ENCODE measurements at regions not wholly inside any gene's neighbourhood (a gene's known extent, or its start where the extent isn't known, plus 50 kb on each side); places are given as distances from the start of the nearest gene placed in this dataset.

DNA sequence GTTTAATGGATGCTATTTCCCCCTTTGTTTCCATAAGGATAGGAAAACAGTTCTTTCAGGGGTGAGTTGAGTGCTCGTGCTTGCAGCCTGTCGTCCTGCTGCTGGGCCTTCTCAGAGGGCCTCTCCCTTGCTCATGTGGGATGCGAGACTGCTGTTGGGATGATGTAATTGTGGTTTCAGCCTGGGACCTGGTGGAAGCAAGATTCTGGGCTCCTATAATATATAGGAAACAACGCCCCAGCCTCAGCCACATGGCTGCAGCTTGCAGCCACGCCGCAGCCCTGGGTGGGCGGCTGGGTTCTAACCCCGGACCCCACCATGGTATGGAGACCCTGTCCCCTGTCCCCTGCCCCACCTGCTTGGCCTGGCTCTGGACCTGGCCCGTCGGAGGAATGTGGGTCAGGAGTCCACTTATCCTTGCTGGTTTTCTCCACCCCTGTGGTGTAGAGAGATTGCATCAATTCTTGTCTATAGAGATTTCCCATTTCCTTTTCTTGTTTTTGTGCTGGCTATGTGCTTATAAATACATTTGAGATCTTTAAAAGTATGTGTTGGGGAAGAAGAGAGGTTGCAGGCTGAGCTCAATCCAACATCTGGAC, 357.8 kb downstream of the SIPA1L2 start:
- DNase-seq, result peak; percentile 31

DNA sequence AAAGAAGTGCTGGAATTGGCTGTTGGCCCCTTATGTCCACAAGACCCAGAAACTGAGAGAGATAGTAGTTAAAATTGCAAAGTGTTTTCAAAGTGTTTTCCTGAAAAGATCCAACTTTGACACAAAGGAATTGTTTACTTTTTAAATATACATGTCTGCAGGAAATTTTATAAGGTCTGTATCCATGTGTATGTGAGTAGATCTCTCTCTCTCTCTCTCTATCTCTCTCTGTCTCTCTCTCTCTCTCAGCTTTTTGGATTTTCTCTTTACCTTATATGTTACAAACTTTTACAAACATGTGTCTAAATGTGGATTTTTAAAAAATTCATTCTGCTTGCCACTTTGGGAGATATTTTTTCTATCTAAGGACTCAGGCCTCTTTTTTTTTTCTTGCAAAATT, 358.6 kb downstream of the SIPA1L2 start:
- DNase-seq, result no peak

DNA sequence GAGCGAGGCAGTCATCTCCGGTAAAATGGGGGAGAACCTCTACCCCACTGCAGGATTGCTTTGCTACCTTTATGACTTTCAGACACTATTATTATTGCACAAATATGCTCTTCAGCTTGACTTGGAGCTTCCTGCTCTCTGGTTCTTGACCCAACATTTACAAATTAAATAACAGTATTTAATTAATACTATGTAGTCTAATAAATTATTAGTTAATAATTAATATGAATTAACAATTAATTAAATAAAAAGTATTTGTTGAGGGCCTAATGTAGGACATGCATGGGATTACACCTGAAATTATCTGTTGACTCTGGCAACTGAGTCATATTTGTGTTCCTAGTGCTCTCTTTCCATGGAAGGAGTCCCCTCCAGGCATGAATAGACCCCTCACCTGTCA, 359.9 kb downstream of the SIPA1L2 start:
- no peak for DNase-seq

DNA sequence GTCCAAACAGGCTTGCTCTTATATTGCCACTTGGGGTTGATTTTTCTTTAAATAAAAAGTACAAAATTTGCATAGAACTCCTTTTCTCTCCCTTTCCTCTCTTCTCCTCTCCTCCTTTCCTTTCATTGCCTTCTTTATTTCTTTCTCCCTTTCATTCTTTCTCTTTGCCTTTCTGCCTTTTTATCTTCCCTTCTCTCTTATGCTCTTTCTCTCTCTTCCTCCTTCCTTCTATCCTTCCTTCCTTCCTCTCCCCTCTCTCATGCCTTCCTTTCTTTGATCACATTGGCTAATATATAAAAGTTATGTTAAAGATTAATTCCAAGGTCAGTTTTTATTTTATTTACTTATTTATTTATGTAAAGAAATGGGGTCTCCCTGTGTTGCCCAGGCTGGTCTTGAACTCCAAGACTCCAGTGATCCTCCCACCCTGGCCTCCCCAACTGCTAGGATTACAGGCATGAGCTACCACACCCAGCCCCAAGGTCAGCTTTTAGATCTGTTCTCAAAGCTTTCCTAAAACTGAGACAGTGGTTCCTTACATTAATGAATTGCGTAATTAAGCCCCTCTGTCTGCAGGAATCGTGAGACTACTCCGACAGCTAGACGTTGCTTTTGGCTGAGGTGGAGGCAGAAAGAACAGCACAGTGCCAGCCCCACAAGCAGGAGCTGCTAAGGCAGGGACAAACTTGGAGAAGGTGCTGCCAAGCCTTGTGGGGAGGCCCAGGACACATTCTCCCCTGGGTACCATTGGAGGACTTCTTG, 361.9 kb downstream of the SIPA1L2 start:
- DNase-seq, result no peak

DNA sequence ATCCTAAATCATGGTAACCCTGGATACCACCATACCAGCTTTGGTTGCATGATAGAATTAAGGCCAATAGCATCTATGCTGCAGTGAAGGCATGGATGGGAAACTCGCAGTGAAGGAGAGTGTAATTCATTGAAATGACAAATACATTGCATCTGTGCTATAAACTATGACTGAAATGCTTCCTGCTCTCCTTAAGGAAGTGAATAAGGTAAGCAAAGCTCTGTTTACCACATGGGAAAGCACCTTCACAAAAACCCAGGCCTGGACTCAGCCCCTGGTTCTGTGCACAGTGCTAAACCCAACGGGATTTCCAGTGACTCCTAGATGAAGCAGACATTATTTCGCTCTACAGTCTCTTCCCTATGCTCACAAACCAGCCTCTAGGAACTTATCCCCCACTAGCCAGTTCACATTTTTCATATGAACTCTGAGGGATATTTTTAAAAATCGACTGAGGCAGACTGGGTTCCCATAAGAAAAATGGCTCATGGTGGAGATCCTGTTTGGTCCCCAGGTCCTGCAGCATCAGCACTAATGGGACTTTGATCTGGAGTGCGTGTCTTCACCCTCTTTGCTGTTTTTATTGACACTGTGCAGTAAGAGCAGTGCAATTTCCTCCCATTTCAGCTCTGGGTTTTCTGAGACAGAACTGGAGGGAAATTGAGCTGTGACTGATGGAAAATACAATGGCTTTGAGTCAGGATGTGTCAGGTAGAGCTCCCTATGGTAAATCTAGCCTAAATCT, 362.7 kb downstream of the SIPA1L2 start:
- DNase-seq, result no peak

DNA sequence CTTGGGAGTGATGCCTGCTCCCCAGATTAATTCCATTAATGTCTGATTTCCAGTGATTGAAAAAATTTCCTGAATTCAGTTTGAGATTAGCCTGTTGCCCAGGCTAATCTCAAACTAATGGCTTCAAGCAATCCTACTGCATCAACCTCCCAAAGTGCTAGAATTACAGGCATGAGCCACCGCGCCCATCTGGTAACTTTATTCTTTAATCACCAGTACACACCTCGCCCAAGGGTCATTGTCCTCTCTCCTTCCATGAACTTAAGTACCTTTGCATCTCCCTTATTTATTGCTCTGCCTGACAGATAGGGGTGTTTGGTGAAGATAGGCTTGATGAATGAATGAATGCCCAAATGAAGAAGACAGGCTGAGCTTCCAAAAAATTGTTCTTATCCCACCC, 366.5 kb downstream of the SIPA1L2 start:
- DNase-seq, result no peak

DNA sequence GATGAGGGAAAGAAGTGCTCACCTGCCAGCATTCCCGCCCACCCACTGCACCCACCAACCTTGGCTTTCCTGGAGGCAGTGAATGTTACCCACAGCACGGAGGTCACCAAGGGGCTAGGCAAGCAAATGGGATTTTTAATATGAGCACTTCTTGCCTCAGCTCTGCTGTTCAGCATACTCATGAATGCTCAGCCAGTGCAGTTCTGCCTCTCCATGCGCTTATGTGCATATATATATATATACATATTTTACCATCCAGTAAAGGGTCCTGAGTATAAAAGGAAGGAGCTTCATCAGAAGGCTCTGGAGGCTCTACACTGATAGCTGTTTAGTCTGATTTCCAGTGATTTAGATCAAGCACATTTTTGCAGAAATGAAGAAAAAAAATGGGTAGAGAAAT, 366.9 kb downstream of the SIPA1L2 start:
- no peak for DNase-seq

DNA sequence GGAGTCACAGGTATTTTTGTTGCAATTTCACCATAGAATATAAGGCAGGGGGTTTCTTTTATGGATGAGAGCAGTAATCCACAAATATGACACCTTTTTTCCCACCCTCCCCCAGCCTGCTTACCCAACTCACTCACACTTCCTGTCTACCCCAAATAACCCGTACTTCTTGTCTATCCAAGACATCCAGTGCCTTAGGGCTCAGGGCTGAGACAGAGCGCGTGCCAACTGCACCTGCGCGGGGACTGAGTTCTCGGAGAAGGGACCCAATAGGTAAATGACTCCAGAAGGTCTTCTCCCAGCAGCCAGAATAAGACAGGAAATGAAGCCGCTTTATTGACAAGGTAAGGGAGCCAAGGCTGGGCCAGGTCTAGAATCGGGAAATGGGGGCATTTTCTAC, 369.1 kb downstream of the SIPA1L2 start:
- DNase-seq, result no peak

DNA sequence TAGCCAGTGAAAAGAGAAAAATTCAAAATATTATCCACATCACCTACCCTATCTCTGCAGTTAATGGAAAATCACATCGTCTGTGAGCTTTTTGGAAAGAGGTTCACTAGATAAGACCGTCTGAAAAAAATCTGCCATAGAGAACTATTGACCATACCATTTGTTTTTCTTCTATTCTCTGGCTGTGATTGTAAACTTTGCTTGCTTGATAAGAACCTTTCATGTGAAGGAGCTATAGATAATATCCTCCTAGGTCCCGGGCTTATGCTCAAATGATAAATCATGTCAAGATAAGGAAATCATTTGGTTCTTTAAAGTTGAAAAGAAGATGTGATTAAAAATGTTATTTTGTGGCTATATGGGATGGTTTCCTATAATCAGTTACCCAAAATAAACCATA, 369.9 kb downstream of the SIPA1L2 start:
- no peak for DNase-seq

DNA sequence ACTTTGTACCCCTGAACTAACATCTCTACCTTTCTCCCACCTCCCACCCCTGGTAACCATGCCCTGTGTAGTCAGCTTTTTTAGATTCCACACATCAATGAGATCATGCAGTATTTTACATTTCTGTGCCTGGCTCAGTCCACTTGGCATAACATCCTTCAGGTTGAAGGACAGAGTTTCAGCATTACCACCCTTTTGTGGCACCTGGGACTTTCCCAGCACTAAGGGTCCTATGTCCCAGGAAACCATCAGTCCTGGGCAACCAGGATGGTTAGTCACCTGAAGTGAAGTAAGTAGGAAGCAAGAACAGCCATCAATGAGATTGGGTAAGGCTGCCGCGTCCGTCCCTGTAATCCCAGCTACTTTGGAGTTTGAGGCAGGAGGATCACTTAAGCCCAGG, 370.6 kb downstream of the SIPA1L2 start:
- no peak for DNase-seq

DNA sequence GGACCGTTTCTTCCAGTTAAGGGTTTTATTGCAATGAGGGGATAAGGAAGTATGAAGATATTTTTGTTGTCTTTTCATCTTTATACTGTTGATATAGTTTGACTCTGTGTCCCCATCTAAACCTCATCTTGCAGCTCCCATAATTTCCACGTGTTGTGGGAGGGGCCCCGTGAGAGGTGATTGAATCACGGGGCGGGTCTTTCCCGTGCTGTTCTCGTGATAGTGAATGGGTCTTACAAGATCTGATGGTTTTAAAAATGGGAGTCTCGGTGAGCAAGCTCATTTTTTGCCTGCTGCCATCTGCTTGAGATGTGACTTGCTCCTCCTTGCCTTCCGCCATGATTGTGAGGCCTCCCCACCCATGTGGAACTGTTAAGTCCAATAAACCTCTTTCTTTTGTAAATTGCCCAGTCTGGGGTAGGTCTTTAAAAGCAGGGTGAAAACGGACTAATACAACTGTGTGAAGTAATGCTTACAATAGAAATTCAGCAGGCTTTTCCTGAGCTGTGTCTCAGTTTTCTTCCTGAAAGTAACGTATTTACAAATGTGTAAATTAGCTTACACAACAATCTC, 377.3 kb downstream of the SIPA1L2 start:
- no peak for DNase-seq

DNA sequence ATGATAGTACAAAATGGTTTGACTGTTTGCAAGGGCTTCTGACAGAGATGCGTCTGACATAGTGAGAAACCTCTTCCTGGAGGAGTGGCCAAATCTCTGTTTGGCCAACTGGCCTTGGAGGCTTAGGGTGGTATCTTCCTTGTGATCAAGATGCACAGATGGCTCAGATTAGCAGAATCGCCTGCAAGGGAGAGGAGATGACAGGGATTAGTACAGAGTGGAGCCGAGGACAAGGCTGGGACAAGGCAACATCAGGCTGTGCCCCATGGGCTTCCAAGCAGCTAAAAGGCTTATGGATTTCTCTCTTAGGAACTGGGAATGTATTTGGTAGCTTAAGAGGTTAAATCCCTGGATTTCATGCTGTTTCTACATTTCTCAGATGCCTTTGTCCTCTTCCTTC, 379.1 kb downstream of the SIPA1L2 start:
- no peak for DNase-seq

DNA sequence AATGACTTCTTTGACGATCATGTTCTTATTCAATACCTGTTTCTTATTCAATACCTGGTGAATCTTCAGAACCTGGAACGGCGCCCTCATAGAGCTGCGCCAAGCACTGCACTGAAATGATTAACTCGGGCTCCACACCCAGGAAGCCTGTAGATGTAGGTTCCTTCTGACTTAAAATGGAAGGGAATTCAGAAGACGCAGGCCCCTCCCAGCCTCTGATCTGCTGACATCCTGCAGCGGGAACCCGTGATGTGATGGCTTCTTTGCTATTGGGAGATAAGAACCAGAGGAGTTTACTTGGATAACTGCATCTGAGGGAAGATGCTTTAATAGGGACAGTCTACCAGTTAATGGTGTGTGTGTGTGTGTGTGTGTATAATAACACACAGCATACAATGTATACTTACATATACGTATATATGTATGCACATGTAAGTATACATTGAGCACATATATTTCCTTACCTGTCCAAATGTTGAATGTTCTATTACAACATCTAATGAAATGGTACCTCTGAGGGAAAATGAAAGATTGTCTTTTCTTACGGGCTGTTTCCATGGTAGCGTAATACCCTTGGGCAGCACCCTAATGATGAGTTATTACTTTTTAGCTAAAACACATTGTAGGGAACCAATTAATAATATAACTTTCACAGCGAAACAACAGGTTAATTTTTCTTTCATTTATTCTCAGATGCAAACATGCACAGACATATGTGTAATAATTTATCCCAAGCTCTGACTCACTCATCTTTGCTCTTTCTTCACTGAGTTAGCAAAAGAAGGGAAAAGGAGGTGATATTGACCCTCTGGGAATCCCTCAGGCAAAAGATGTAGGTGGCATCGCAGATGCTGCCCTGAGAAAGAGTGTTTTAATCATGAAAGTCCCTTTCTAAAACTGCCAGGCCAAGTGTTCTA, 379.8 kb downstream of the SIPA1L2 start:
- DNase-seq, result no peak

DNA sequence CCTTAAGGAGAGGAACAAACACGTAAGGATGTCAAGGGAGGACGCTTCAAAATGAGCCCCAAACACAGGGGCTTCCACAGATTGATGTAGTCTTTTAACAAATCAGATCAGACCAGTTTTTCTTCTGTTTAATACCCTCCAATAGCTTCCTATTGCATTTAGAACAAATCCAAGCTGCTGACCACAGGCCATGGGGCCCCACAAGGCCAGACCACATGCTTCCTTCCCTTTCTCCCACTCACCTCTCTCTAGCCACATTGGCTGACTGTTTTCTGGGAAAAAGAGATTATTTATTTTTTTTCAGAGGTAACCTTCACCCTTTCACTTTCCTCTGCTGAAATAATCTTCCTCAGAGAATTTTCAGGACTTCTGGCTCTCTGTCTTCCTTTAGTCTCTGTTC, 380.6 kb downstream of the SIPA1L2 start:
- DNase-seq, result no peak

DNA sequence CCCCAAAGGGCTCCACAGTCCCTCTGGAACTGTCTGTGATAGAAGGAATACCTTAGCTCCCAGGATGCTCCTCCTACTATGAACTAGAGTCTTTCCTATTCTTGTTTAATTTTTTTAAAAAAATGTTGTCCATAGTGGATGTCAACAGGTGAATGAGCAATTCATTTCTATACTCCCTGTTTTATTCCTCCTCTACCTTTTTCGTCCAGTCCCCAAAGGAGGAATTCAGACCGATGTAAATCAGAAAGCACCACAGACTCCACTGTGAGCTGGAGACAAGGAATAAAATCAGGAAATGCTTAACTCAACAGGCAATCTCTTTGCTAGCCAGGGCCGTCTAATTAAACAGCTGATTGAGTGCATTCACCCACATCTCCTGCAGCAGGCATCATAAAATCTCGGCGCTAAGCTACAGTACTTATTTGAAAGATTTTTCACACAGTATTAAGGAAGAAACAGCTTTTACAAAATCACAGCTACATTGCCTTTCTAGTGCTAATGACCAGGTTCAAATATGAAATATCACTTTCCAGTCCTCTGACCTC, 381.6 kb downstream of the SIPA1L2 start:
- DNase-seq, result no peak

DNA sequence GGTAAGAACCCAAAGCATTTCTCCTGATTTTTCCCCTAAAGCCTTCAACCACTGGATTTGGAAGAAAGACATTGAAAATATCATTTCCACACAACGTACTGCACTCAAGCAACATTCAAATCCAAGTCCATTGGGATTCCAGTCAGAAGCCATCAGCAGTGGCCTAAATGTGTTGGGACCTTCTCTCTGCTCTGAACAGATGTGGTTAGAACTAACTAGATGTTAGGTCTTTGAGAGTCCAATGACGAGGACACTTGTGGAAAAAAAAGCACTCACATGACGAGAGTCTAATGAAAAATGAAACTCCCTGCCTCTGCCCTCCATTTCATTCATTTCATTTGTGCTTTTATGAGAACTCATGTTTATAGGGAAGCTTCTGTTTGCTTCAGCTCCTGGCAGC, 382.3 kb downstream of the SIPA1L2 start:
- no peak for DNase-seq

DNA sequence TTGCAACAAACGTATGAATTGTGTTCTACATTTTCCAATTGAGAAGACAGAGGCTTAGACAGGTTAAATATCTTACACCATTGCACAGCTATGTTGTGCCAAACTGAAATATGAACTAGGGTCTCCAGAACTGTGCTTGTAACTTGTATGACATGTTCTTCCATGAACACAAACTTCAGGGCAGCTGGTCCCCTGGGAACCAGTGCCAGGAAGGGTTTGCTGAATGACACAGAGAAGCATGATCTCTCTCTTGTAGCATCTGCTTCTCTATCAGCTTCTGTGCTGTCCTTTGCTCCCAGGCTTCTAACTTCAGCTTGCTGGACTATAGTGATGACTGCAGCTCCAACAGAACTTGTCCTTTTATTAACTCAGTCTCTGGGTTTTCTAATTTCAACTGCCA, 385.5 kb downstream of the SIPA1L2 start:
- DNase-seq, result no peak

DNA sequence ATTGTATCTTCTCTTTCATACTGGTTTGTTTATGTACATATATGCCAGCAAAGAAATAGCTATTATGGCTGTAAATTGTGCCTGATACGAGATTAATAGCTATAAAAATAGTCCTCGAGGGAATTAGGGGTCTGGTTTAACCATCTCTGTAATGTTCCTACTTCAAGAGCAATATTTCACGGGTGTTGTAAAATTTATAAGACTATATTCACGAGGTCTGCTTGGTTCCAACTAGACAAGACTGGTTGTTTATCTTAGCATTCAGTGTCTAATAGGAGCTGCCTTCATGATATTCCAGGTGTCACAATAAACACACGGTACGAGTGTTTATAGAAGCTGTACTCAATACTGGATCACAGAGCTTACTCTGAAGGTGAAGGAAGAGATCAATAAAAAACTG, 389.9 kb downstream of the SIPA1L2 start:
- no peak for DNase-seq

DNA sequence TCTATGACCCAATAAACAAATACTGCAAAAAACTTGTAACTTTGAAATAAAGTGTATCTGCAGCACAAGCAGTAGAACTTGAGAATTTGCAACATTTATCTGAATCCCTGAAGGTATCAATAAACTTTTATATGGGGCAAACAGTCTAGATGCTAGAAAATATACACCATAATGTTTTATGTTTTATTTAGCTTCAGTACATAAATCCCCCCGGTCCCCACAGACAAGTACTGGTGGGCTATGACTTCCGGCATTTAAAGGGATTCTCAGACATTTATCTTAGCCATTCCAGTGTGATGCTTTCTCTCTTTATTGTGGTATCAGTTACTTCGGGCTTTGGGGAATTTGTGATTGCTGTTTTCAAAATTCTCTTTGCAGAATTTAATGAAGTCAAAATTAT, 390.4 kb downstream of the SIPA1L2 start:
- no peak for DNase-seq

DNA sequence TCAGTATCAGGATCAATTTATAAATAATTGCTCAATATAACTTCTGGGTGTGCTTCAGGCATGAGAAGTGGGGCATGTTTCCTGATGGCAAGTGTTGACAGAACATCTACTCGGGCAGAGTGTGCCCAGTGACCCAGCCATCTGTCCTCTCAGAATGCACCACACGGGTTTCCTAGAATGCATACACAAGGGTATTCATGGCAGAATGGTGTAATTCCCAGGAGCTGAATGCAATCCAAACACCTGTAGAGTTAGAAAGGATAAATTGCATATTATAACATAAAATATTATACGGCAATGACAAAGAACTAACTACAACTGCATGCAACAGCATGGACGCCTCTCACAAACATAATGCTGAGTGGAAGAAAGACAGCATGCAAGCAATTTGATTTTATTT, 391.9 kb downstream of the SIPA1L2 start:
- no peak for DNase-seq

DNA sequence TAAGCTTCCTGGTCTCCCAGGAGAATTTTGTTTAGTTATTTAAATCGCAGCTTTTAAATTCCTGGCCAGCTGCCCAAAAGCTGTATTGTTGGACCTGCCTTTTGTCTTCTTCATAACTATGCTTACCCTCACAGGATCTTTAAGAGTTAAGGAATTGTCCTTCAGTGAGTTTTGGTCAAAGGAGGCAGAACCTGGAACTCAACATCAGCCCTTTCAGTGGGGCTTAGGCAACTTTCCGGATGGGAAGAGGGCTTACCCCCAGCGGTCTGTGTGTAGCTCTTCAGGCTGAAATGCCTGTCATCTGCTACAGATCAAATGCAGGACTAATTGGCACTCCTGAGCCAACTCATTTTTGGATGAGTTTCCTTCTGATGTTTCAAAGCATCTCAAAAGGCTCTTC, 402.6 kb downstream of the SIPA1L2 start:
- no peak for DNase-seq

DNA sequence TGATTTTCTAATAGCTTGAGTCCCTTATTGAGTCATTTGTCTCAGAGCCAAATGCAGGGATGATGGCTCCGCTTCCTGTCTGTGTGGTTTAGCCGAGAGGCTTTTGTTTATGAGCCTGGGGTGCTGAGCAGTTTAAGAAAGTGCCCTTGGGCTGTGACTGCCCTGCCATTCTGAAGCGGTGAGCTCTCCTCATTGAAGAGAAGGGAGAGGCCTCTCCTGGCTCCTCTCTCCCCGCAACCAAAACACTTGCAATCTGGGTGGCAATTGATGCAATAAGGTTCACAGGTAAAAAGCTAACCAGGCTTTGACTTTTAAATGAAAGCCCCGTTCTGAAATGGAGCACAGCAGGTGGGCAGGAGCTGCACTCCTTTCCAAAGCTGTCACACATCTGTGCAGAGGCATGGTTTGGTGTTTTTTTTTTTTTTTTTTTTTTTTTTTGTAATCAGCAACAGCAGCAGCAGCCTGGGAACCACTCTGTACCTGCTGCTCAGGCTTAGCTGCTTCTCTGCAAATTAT, 403.7 kb downstream of the SIPA1L2 start:
- DNase-seq, result peak; percentile 93

Measured in EL (cell line).